SK-N-SH (cell line): ENCODE measurements at regions not wholly inside any gene's neighbourhood (a gene's known extent, or its start where the extent isn't known, plus 50 kb on each side); places are given as distances from the start of the nearest gene placed in this dataset.

Experiments used
- CTCF ChIA-PET: fragments of 300-600, 350-600 bp; formaldehyde crosslinking; extraction: SDS; loops from one replicate; lab custom pipeline; 2021; lab: Yijun Ruan, JAX
- POLR2A ChIA-PET: fragments of 350-600 bp; sonication (Branson Sonifier 250); formaldehyde crosslinking; extraction: SDS; loops from one replicate; lab custom pipeline; 2020; ENCODE audit warnings: antibody characterized with exemption, inconsistent platforms; lab: Yijun Ruan, JAX
- DNase-seq: peaks from one replicate; pipeline ENCODE4 v3.0.0; 2012
- H2AFZ ChIP-seq: fragments of 200-600 bp; sonication (generic); 2 replicates; pipeline ENCODE4 v1.8.1; 2016; ENCODE audit warnings: antibody characterized with exemption, mild to moderate bottlenecking, low read depth
- H3F3A ChIP-seq: fragments of 200-600 bp; sonication (generic); replicated peaks from 2 replicates; pipeline ENCODE3; 2016; ENCODE audit warnings: antibody characterized with exemption, mild to moderate bottlenecking; ENCODE audit not compliant: insufficient read depth
- H3K27ac ChIP-seq, 2 experiments: fragments of 200-500 bp in 1 of 2; fragments of 200-600 bp in 1 of 2; sonication (Bioruptor generic) in 1 of 2; sonication (generic), shearing (Covaris generic) in 1 of 2; 2 replicates each; pipeline versions ENCODE4 v1.5.1 to v1.6.1; 2014 to 2016; ENCODE audit warnings: low read depth in 2 of 2, inconsistent platforms in 1 of 2, low read length in 1 of 2, mild to moderate bottlenecking in 1 of 2, mixed read lengths in 1 of 2
- H3K27me3 ChIP-seq: fragments of 200-600 bp; sonication (generic), shearing (Covaris generic); 2 replicates; pipeline ENCODE4 v1.6.1; 2016; ENCODE audit warnings: mixed run types; ENCODE audit not compliant: insufficient read depth
- H3K36me3 ChIP-seq, 2 experiments: fragments of 200-500 bp in 1 of 2; fragments of 200-600 bp in 1 of 2; sonication (Bioruptor generic) in 1 of 2; sonication (generic) in 1 of 2; replicated peaks in 1 of 2; 2 replicates each; pipeline versions ENCODE3 to v1.5.1; 2014 to 2016; ENCODE audit warnings: low read length in 1 of 2, mild to moderate bottlenecking in 1 of 2; ENCODE audit not compliant: insufficient read depth in 2 of 2, control insufficient read depth in 1 of 2
- H3K4me1 ChIP-seq, 2 experiments: fragments of 200-500 bp in 1 of 2; fragments of 200-600 bp in 1 of 2; sonication (Bioruptor generic) in 1 of 2; sonication (generic), shearing (Covaris generic) in 1 of 2; 2 replicates each; pipeline versions ENCODE4 v1.5.1 to v1.6.1; 2014 to 2016; ENCODE audit warnings: low read depth in 1 of 2, low read length in 1 of 2, mixed run types in 1 of 2; ENCODE audit not compliant: insufficient read depth in 2 of 2, control insufficient read depth in 1 of 2
- H3K4me2 ChIP-seq: fragments of 200-600 bp; sonication (generic), shearing (Covaris generic); 2 replicates; pipeline ENCODE4 v1.6.1; 2017; ENCODE audit warnings: mixed run types
- H3K4me3 ChIP-seq, 2 experiments: fragments of 200-500 bp in 1 of 2; fragments of 200-600 bp in 1 of 2; sonication (Bioruptor generic) in 1 of 2; sonication (generic), shearing (Covaris generic) in 1 of 2; 2 replicates each; pipeline versions ENCODE4 v1.5.1 to v1.8.1; 2014 to 2016; ENCODE audit warnings: low read depth in 2 of 2, inconsistent platforms in 1 of 2, low read length in 1 of 2, mild to moderate bottlenecking in 1 of 2, mixed read lengths in 1 of 2, moderate library complexity in 1 of 2
- H3K79me2 ChIP-seq: fragments of 200-600 bp; sonication (generic); 2 replicates; pipeline ENCODE4 v1.8.1; 2017; ENCODE audit warnings: mild to moderate bottlenecking; ENCODE audit not compliant: insufficient read depth
- H3K9ac ChIP-seq: fragments of 200-600 bp; sonication (generic); 2 replicates; pipeline ENCODE4 v1.6.1; 2017; ENCODE audit warnings: mixed run types
- H3K9me2 ChIP-seq: fragments of 200-600 bp; sonication (generic); 2 replicates; pipeline ENCODE4 v1.6.1; 2017; ENCODE audit warnings: mixed run types
- H3K9me3 ChIP-seq: fragments of 200-600 bp; sonication (generic); 2 replicates; pipeline ENCODE4 v1.6.1; 2017; ENCODE audit warnings: mixed run types, mild to moderate bottlenecking, moderate library complexity
- H4K20me1 ChIP-seq: fragments of 200-600 bp; sonication (generic); 2 replicates; pipeline ENCODE4 v1.6.1; 2017; ENCODE audit warnings: mild to moderate bottlenecking, mixed run types; ENCODE audit not compliant: insufficient read depth
- CHD2 ChIP-seq: fragments of 150-350 bp; IDR thresholded peaks from 2 replicates; pipeline ENCODE4 v1.6.1; 2018; ENCODE audit warnings: low read length; ENCODE audit not compliant: partially characterized antibody
- EZH2phosphoT487 ChIP-seq: fragments of 200-600 bp; sonication (generic); IDR thresholded peaks from 2 replicates; pipeline ENCODE4 v1.6.1; 2017; ENCODE audit warnings: low read depth, mixed run types, mild to moderate bottlenecking, antibody characterized with exemption, moderate library complexity, borderline replicate concordance
- FOSL2 ChIP-seq: IDR thresholded peaks from 2 replicates; pipeline ENCODE4 v1.4.0; 2012; ENCODE audit warnings: low read depth, mild to moderate bottlenecking, moderate library complexity, borderline replicate concordance
- FOXJ3 ChIP-seq: sonication (generic); formaldehyde crosslinking; IDR thresholded peaks from 2 replicates; pipeline ENCODE4 v1.5.1; 2020; ENCODE audit warnings: mild to moderate bottlenecking, missing genetic modification reagents
- FOXM1 ChIP-seq: IDR thresholded peaks from 2 replicates; pipeline ENCODE4 v1.4.0; 2012; ENCODE audit warnings: low read depth, mild to moderate bottlenecking
- GATA2 ChIP-seq: sonication (generic); formaldehyde crosslinking; IDR thresholded peaks from 2 replicates; pipeline ENCODE4 v1.5.0; 2020; ENCODE audit warnings: mild to moderate bottlenecking, missing genetic modification reagents
- JUND ChIP-seq: IDR thresholded peaks from 2 replicates; pipeline ENCODE4 v1.4.0; 2012
- MAX ChIP-seq: IDR thresholded peaks from 2 replicates; pipeline ENCODE4 v1.4.0; 2012; ENCODE audit warnings: low read depth
- MEF2A ChIP-seq: IDR thresholded peaks from 2 replicates; pipeline ENCODE4 v1.4.0; 2012; ENCODE audit warnings: low read depth, borderline replicate concordance
- PBX3 ChIP-seq: IDR thresholded peaks from 2 replicates; pipeline ENCODE4; 2012
- POLR2AphosphoS5 ChIP-seq: IDR thresholded peaks from 2 replicates; pipeline ENCODE4 v1.6.1; 2012; ENCODE audit warnings: low read depth, low read length
- RAD21 ChIP-seq: IDR thresholded peaks from 2 replicates; pipeline ENCODE4 v1.6.1; 2012; ENCODE audit warnings: mild to moderate bottlenecking, low read length
- SIN3A ChIP-seq: IDR thresholded peaks from 2 replicates; pipeline ENCODE4 v1.6.1; 2012; ENCODE audit warnings: low read depth, mild to moderate bottlenecking, low read length, moderate library complexity, borderline replicate concordance
- SMC3 ChIP-seq: IDR thresholded peaks from 2 replicates; pipeline ENCODE4 v1.6.1; 2012; ENCODE audit warnings: low read depth, low read length, improper control_type of control experiment
- TCF12 ChIP-seq: IDR thresholded peaks from 2 replicates; pipeline ENCODE4 v1.4.0; 2012
- TEAD4 ChIP-seq: IDR thresholded peaks from 2 replicates; pipeline ENCODE4 v1.4.0; 2012; ENCODE audit warnings: mild to moderate bottlenecking, borderline replicate concordance; ENCODE audit not compliant: insufficient read depth
- USF1 ChIP-seq: IDR thresholded peaks from 2 replicates; pipeline ENCODE4 v1.4.0; 2012; ENCODE audit warnings: low read depth, borderline replicate concordance
- USF2 ChIP-seq: fragments of 150-350 bp; IDR thresholded peaks from 2 replicates; pipeline ENCODE4 v1.6.1; 2017; ENCODE audit warnings: antibody characterized with exemption, low read length, low read depth, borderline replicate concordance
- WGBS: methylation state at CpG from one replicate; pipeline ENCODE4 v1.1.6; 2017; ENCODE audit warnings: low lambda C conversion rate; 5-methylcytosine and 5-hydroxymethylcytosine counted together

- no peak for DNase-seq
- H3K9ac ChIP-seq = no peak overlapping the region
- H2AFZ ChIP-seq = no peak overlapping the region
- TF ChIP-seq TEAD4 = no peak
- no peak for TF ChIP-seq FOXJ3 (CRISPR knock-in tag)
- TF ChIP-seq GATA2 (CRISPR knock-in tag) = no peak
- TF ChIP-seq CHD2 = no peak
- no peak for TF ChIP-seq MEF2A
- no peak for TF ChIP-seq TCF12
- TF ChIP-seq USF2 = no peak
- TF ChIP-seq PBX3 = no peak
- no peak for TF ChIP-seq SIN3A
- TF ChIP-seq USF1 = no peak
- TF ChIP-seq MAX = no peak
- no peak for TF ChIP-seq JUND
- H3K27ac ChIP-seq = no peak overlapping the region
- H3K79me2 ChIP-seq = no peaks in the 10 kb centered on the region
- no peaks in the 10 kb centered on the region for H3K36me3 ChIP-seq
- H3K4me1 ChIP-seq = no peaks in the 10 kb centered on the region; a peak in 1 of 4 replicates
- no peaks in the 10 kb centered on the region for H3K27me3 ChIP-seq
- ChIA-PET POLR2A (no interaction called here), CTCF (no interaction called here)
- H4K20me1 ChIP-seq = no peaks in the 10 kb centered on the region
- no peaks in the 10 kb centered on the region for H3F3A ChIP-seq
- H3K9me2 ChIP-seq = no peaks in the 10 kb centered on the region
- H3K4me2 ChIP-seq = no peak overlapping the region
- no peak overlapping the region for H3K4me3 ChIP-seq
- 58% methylated on average over 17 of the region's 22 CpGs for WGBS
- peaks cover 8% of the 10 kb centered on the region; the same call in 1 of the 2 replicates for H3K9me3 ChIP-seq
Measured at GRCh38 chr2:239697399-239698164, 296.8 kb upstream of the HDAC4 start.

GRCh38 chr2:239696559-239697207 is 295.9 kb upstream of the HDAC4 start:
- no peak overlapping the region for H3K9ac ChIP-seq
- WGBS = 40% methylated on average over 13 of the region's 13 CpGs
- no peaks in the 10 kb centered on the region for H3K79me2 ChIP-seq
- H3K4me2 ChIP-seq = no peak overlapping the region
- H3K4me1 ChIP-seq = no peaks in the 10 kb centered on the region; a peak in 1 of 4 replicates
- no peaks in the 10 kb centered on the region for H3K9me2 ChIP-seq
- no peak overlapping the region for H3K4me3 ChIP-seq
- POLR2A ChIA-PET = no interaction called here
- peaks cover 8% of the 10 kb centered on the region; the same call in 1 of the 2 replicates for H3K9me3 ChIP-seq
- H2AFZ ChIP-seq = no peak overlapping the region
- no peaks in the 10 kb centered on the region for H3K27me3 ChIP-seq
- H3K27ac ChIP-seq = no peak overlapping the region
- no peaks in the 10 kb centered on the region for H3F3A ChIP-seq
- CTCF ChIA-PET = no interaction called here
- H4K20me1 ChIP-seq = no peaks in the 10 kb centered on the region
- no peaks in the 10 kb centered on the region for H3K36me3 ChIP-seq
- DNase-seq = no peak
- TF ChIP-seq CHD2 (no peak), FOXM1 (no peak), SMC3 (no peak), TCF12 (no peak), PBX3 (no peak), SIN3A (no peak), FOSL2 (no peak), FOXJ3 (CRISPR knock-in tag) (no peak), RAD21 (no peak), EZH2phosphoT487 (no peak), POLR2AphosphoS5 (no peak)
